HEK293 (cell line): ENCODE measurements at regions not wholly inside any gene's neighbourhood (a gene's known extent, or its start where the extent isn't known, plus 50 kb on each side); places are given as distances from the start of the nearest gene placed in this dataset.
A peak's percentile ranks its signal among the peaks of the same experiment; 100 is the strongest.

Source experiments
- CTCF ChIA-PET: fragments of 350-600 bp; formaldehyde crosslinking; extraction: SDS; loops from one replicate; lab custom pipeline; 2021; ENCODE audit warnings: antibody characterized with exemption; lab: Yijun Ruan, JAX
- POLR2A ChIA-PET: fragments of 300-600 bp; formaldehyde crosslinking; extraction: SDS; loops from one replicate; lab custom pipeline; 2020; ENCODE audit warnings: antibody characterized with exemption, inconsistent platforms; lab: Yijun Ruan, JAX
- H3K27ac ChIP-seq: fragments of 200-500 bp; sonication (Bioruptor generic); 2 replicates; pipeline ENCODE4 v1.5.1; 2014; ENCODE audit warnings: low read depth, low read length, control low read depth, inconsistent platforms; ENCODE audit errors: extremely low read depth
- H3K36me3 ChIP-seq, 2 experiments: fragments of 200-500 bp in 1 of 2; sonication (Bioruptor generic) in 1 of 2; 1 replicate in 1 of 2; 2 replicates in 1 of 2; pipeline ENCODE4 v1.5.1; 2014 to 2017; ENCODE audit warnings: inconsistent platforms in 2 of 2, low read length in 2 of 2; ENCODE audit not compliant: control insufficient read depth in 2 of 2, insufficient read depth in 1 of 2
- H3K4me1 ChIP-seq: fragments of 200-500 bp; sonication (Bioruptor generic); 2 replicates; pipeline ENCODE4 v1.5.1; 2014; ENCODE audit warnings: mild to moderate bottlenecking, low read length, inconsistent platforms; ENCODE audit not compliant: control insufficient read depth, insufficient read depth
- H3K4me3 ChIP-seq: 2 replicates; pipeline ENCODE4 v1.5.1; 2011; ENCODE audit warnings: low read depth, mild to moderate bottlenecking, control low read depth, low read length, moderate library complexity
- H3K9me3 ChIP-seq: fragments of 200-500 bp; sonication (Bioruptor generic); 2 replicates; pipeline ENCODE4 v1.5.1; 2014; ENCODE audit warnings: low read depth, low read length, inconsistent platforms; ENCODE audit not compliant: control insufficient read depth, insufficient read depth
- BCL11B ChIP-seq: fragments of 450-650 bp; formaldehyde crosslinking; IDR thresholded peaks from 2 replicates; pipeline ENCODE4 v1.5.1; 2016; ENCODE audit warnings: low read depth, missing biosample characterization, missing genetic modification characterization
- KLF9 ChIP-seq: fragments of 450-650 bp; formaldehyde crosslinking; IDR thresholded peaks from 2 replicates; pipeline ENCODE4 v1.5.1; 2016; ENCODE audit warnings: missing biosample characterization, missing genetic modification characterization, low read depth
- PATZ1 ChIP-seq: fragments of 450-650 bp; formaldehyde crosslinking; IDR thresholded peaks from 2 replicates; pipeline ENCODE4 v1.5.1; 2016; ENCODE audit warnings: missing biosample characterization, missing genetic modification characterization
- PRDM1 ChIP-seq: fragments of 450-650 bp; formaldehyde crosslinking; IDR thresholded peaks from 2 replicates; pipeline ENCODE4; 2016; ENCODE audit warnings: missing biosample characterization, missing genetic modification characterization
- RBAK ChIP-seq: fragments of 450-650 bp; formaldehyde crosslinking; IDR thresholded peaks from 2 replicates; pipeline ENCODE4 v1.5.1; 2016; ENCODE audit warnings: missing biosample characterization, missing genetic modification characterization
- SETDB1 ChIP-seq: IDR thresholded peaks from one replicate; pipeline ENCODE4 v1.6.1; 2017; ENCODE audit warnings: mild to moderate bottlenecking, low read length, moderate library complexity, mixed read lengths; ENCODE audit not compliant: insufficient read length
- ZBTB26 ChIP-seq: fragments of 450-650 bp; formaldehyde crosslinking; optimal IDR thresholded peaks from 2 replicates; pipeline ENCODE3; 2016; ENCODE audit warnings: missing biosample characterization, mild to moderate bottlenecking, missing genetic modification characterization
- ZBTB48 ChIP-seq: fragments of 450-650 bp; formaldehyde crosslinking; IDR thresholded peaks from 2 replicates; pipeline ENCODE4 v1.5.1; 2016; ENCODE audit warnings: missing biosample characterization, missing genetic modification characterization
- ZIC2 ChIP-seq: fragments of 450-650 bp; formaldehyde crosslinking; IDR thresholded peaks from 2 replicates; pipeline ENCODE4 v1.5.1; 2016; ENCODE audit warnings: missing biosample characterization, missing genetic modification characterization
- ZNF114 ChIP-seq: fragments of 450-650 bp; formaldehyde crosslinking; IDR thresholded peaks from 2 replicates; pipeline ENCODE4 v1.5.0; 2017; ENCODE audit warnings: missing biosample characterization, missing genetic modification characterization
- ZNF157 ChIP-seq: fragments of 450-650 bp; formaldehyde crosslinking; IDR thresholded peaks from 2 replicates; pipeline ENCODE4 v1.5.1; 2016; ENCODE audit warnings: missing biosample characterization, missing genetic modification characterization
- ZNF174 ChIP-seq: fragments of 450-650 bp; formaldehyde crosslinking; IDR thresholded peaks from 2 replicates; pipeline ENCODE4 v1.5.0; 2017; ENCODE audit warnings: missing biosample characterization, mild to moderate bottlenecking, missing genetic modification characterization
- ZNF19 ChIP-seq: fragments of 450-650 bp; formaldehyde crosslinking; IDR thresholded peaks from 2 replicates; pipeline ENCODE4; 2016; ENCODE audit warnings: missing biosample characterization, missing genetic modification characterization, low read depth
- ZNF302 ChIP-seq: fragments of 450-650 bp; formaldehyde crosslinking; IDR thresholded peaks from 2 replicates; pipeline ENCODE4 v1.5.1; 2016; ENCODE audit warnings: missing biosample characterization, missing genetic modification characterization, low read depth
- ZNF473 ChIP-seq: fragments of 450-650 bp; formaldehyde crosslinking; IDR thresholded peaks from 2 replicates; pipeline ENCODE4 v1.5.1; 2017; ENCODE audit warnings: missing biosample characterization, missing genetic modification characterization
- ZNF623 ChIP-seq: fragments of 450-650 bp; formaldehyde crosslinking; IDR thresholded peaks from 2 replicates; pipeline ENCODE4 v1.5.1; 2016; ENCODE audit warnings: missing biosample characterization, missing genetic modification characterization
- ZNF658 ChIP-seq: fragments of 450-650 bp; formaldehyde crosslinking; IDR thresholded peaks from 2 replicates; pipeline ENCODE4; 2016; ENCODE audit warnings: missing biosample characterization, missing genetic modification characterization
- ZNF692 ChIP-seq: fragments of 450-650 bp; formaldehyde crosslinking; IDR thresholded peaks from 2 replicates; pipeline ENCODE4 v1.5.1; 2016; ENCODE audit warnings: missing biosample characterization, missing genetic modification characterization
- ZSCAN16 ChIP-seq: fragments of 450-650 bp; formaldehyde crosslinking; IDR thresholded peaks from 2 replicates; pipeline ENCODE4 v1.5.1; 2016; ENCODE audit warnings: missing biosample characterization, missing genetic modification characterization

DNA sequence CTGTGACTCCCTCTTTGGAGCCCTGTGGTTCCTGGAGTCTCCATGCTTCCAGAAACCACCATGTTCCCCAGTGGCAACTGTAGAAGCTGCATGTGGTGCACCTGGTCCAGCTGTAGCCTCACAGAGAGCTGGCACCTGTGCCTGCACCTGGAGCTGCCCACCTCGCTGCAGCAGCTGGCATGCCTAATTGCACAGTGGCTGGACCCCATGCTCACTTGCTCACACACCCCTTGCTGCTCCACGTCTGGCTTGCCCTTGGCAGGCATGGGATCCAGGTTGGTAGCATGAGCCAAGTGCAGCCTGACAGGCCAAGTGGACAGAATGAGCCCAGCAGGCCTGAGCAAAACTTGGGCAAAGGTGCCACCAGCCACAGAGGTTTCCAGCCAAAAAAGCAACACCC is 680.1 kb downstream of the MATN1 start:
- H3K9me3 ChIP-seq = no peaks in the 10 kb centered on the region
- CTCF ChIA-PET = no interaction called here

DNA sequence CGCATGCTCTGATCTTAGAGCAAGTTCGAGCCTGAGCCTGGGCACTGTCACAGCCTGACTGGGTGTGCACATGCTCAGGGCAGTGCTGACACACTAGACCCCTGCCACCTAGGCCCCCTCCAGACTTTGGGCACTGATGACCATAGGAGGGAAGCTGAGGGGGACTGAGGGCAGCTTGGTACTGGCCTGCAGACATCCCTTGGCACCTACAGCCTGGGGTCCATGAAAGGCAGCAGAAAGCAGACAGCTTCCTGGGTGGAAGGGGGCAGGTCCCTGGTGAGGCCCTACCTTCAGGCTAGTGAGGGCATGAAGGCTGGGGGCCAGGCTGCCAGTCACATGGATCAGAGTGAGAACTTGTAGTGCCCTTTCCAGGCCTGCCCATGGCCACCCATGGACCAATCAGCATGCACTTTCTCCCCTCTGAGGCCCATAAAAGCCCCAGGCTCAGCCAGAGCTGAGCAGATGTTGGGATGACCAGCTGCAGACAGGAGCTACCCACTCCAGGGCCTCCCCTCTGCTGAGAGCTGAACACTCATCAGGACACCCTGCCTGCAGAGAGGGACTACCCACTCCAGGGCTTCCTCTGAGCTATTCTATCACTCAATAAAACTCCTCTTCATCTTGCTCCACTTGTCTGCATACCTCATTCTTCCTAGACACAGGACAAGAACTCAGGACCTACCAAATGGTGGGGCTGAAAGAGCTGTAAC is 680.8 kb downstream of the MATN1 start:
- POLR2A ChIA-PET = no interaction called here
- H3K36me3 ChIP-seq = no peaks in the 10 kb centered on the region
- no peaks in the 10 kb centered on the region for H3K9me3 ChIP-seq
- CTCF ChIA-PET = no interaction called here
- TF ChIP-seq SETDB1 (peak; percentile 71), KLF9 (no peak)
- H3K4me1 ChIP-seq = no peaks in the 10 kb centered on the region
- H3K4me3 ChIP-seq = no peak overlapping the region
- no peak overlapping the region for H3K27ac ChIP-seq

More for the DNA sequence above, 680.1 kb downstream of the MATN1 start:
- TF ChIP-seq ZNF623 (tag by site-specific recombination) (no peak), ZNF174 (no peak), RBAK (tag by site-specific recombination) (no peak), ZNF473 (tag by site-specific recombination) (no peak), ZNF157 (no peak)
- TF ChIP-seq, all 188 proteins: peak for 0
- Histone ChIP-seq H3K4me1 (no peaks in the 10 kb centered on the region), H3K36me3 (no peaks in the 10 kb centered on the region), H3K4me3 (no peak overlapping the region), H3K27ac (no peak overlapping the region)
- POLR2A ChIA-PET = no interaction called here

DNA sequence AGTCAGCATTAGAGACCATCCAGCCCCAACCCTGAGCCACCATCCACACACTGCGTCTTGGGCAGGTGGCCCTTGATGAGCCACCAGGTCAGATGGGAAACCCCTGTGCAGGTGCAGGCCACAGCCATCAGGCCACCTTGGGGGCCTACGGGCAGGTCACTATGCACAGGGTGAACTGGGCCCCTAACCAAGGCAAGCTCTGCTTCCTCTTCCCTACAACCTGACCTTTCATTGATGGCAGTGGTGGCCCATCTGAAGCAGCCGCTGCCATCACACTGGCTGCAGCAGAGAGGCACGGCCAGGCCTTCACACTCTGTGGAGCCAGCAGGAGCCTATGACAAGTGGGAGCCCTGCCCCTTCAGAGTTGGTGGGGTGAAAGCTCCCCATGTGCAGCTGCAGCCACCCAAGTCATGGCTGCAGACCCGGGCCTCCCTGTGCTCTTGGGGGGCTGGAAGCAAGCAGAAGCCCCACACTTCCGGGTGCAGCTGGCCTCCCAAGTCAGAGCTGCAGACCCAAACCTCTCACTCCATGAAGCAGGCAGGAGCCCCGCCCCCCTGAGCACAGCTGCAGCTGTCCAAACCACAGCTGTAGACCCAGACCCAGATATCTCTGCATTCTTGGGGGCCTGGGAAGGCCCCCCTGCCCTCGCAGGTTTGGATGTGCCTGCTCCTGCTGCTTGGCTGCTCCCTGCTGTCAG is 681.5 kb downstream of the MATN1 start:
- no peaks in the 10 kb centered on the region for H3K9me3 ChIP-seq
- no peak overlapping the region for H3K27ac ChIP-seq
- POLR2A ChIA-PET = no interaction called here
- H3K4me1 ChIP-seq = no peaks in the 10 kb centered on the region
- TF ChIP-seq ZNF19 (tag by site-specific recombination) = no peak
- TF ChIP-seq, all 188 proteins: peak for 0
- no peaks in the 10 kb centered on the region for H3K36me3 ChIP-seq
- H3K4me3 ChIP-seq = no peak overlapping the region
- CTCF ChIA-PET = no interaction called here

DNA sequence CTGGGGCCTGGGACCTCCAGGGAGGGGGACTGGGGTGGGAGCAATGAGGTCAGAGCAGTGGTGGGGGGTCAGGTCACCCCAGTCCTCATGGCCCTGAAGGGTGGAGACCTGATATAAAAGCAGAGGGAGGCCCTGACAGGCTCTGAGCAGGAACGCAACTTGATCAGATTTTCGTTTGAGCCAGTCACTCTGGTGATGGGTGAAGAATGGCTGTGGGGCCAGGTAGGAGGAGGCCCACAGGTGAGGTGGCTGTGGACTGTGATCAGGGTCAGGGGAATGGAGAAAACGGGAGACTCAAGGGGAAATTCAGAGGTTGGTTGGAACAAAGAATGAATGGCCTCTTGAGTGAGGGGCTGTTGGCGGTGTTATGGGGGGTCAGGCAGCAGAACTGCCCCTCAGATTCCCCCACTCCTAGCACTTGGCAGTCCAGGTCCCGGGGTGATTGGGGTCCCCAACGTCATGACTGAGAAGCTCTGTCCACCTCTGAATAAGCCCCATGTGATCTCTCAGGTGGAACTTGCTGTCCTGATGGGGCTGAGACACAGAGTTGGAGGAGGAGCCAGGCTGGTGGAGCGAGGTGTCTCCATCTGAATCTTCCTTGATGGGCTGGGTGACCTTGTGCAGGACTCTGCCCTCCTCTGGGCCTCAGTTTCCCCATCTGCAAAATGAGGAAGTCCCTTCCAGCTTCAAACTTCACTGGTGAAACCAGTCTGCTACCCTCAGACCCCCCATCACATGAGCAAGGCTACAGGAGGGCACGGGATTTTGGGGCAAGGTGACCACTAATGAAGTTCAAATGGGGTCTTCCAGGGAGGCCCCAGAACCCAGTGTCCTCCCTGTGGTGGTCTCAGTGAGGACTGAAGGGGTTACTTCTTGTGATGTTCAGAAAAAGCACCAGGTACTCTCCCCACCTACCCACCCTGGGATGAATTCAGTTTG is 683.0 kb downstream of the MATN1 start:
- Histone ChIP-seq H3K36me3 (no peaks in the 10 kb centered on the region), H3K4me1 (no peaks in the 10 kb centered on the region), H3K4me3 (no peak overlapping the region), H3K9me3 (no peaks in the 10 kb centered on the region), H3K27ac (no peak overlapping the region)
- POLR2A ChIA-PET = no interaction called here
- CTCF ChIA-PET = no interaction called here
- TF ChIP-seq BCL11B (tag by site-specific recombination) = no peak
- TF ChIP-seq ZNF658 (tag by site-specific recombination) = no peak
- no peak for TF ChIP-seq ZNF302
- no peak for TF ChIP-seq ZNF114 (tag by site-specific recombination)
- TF ChIP-seq ZIC2 (tag by site-specific recombination) = no peak
- TF ChIP-seq ZNF623 (tag by site-specific recombination) = no peak
- TF ChIP-seq ZBTB48 = no peak
- no peak for TF ChIP-seq ZBTB26 (tag by site-specific recombination)
- no peak for TF ChIP-seq ZNF692 (tag by site-specific recombination)
- no peak for TF ChIP-seq PATZ1
- TF ChIP-seq PRDM1 (tag by site-specific recombination) = no peak
- TF ChIP-seq ZSCAN16 = no peak
